ENCODE measurements at regions not wholly inside any gene's neighbourhood (a gene's known extent, or its start where the extent isn't known, plus 50 kb on each side); places are given as distances from the start of the nearest gene placed in this dataset.
"Not testable (repeated sequence)": the region's sequence is repeated elsewhere in the genome, so short reads cannot be mapped to it uniquely, and the experiment has no call there.

GRCh38 chr5:2534251-2534650 lies 217.2 kb downstream of the IRX2 start:
- DNase-seq (ENCODE audit: low read depth in 3 of 3, low spot score in 1 of 3), result no peak

DNA sequence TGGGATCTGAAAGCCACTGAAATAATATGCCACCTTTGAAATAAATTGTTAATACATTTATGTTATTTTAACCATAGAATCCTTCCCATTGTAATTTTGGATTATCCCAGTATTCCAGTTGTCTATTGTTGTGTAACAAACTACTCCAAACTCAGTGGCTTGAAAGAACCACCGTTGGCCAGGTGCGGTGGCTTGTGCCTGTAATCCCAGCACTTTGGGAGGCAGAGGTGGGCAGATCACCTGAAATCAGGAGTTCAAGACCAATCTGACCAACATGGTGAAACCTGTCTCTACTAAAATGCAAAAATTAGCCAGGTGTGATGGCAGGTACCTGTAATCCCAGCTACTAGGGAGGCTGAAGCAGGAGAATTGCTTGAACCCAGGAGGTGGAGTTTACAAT lies 217.6 kb downstream of the IRX2 start:
- DNase-seq (ENCODE audit: low read depth in 3 of 3, low spot score in 1 of 3), result not testable (repeated sequence)

DNA sequence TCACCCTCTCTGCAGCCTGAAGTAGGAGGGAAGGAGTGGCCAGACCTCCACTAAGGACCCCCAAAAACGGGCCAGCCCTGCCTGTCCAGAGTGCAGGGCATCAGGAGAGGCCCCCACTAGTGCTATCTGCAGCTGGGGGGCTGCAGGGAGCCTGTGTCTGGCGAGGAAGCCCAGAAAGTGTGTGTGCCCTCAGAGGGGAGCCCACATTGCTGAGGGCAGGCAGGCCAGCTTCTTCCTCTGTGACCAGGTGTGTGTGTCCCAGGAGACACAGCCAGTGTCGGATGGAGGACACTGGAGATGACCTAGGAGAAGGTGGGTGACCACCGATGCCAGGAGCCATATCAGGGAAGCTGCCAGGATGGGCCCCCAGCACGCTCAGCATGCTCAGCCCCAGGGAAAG lies 218.7 kb downstream of the IRX2 start:
- no peak for DNase-seq (ENCODE audit: low read depth in 3 of 3, low spot score in 1 of 3)

- no peak for DNase-seq (ENCODE audit: low read depth in 3 of 3, low spot score in 1 of 3)
Measured at GRCh38 chr5:2531318-2531717, 220.2 kb downstream of the IRX2 start.

DNA sequence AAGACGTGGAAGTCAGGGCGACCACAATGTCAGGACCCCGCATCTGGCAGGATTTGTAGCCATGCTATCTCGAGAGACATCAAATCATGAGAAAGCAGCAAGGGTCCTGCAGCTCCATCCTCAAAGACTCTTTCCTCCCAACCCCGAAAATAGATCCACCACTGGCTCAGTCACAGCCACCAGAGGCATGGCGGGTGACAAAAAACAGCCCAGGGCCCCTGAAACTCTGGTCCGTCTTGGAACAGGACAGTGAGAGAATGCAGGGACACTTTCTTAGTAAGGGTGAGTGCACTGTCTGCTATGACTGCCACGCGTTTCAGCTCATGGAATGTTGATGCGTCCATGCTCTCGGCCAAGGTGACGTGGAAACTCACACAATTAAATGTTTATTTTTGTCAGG lies 220.9 kb downstream of the IRX2 start:
- no peak for DNase-seq (ENCODE audit: low read depth in 3 of 3, low spot score in 1 of 3)

- DNase-seq (ENCODE audit: low read depth in 3 of 3, low spot score in 1 of 3), result no peak
Measured at GRCh38 chr5:2529371-2530092, 221.9 kb downstream of the IRX2 start.

GRCh38 chr5:2525351-2525750 lies 226.1 kb downstream of the IRX2 start:
- no peak for DNase-seq (ENCODE audit: low read depth in 3 of 3, low spot score in 1 of 3)

DNA sequence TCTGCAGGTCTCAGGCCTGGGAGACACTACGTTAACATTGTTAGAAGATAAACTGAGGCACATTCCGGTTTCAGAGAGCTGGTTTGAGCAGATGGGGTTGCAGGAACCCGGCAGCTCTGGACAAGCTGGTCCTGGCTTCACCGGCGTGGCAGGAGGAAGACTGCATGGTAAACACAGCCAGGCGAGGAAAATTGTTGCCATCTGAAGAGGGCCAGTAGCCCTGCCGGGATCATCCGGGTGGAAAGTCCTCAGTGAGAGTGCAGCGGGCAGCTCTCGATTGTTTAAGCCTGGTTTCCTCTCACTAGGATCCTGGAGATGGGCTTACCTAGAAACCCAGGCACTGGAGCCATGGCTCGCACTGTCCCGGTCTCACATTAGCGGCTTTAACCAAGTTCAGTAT lies 226.9 kb downstream of the IRX2 start:
- no peak for DNase-seq (ENCODE audit: low read depth in 3 of 3, low spot score in 1 of 3)

- DNase-seq (ENCODE audit: low read depth in 3 of 3, low spot score in 1 of 3), result no peak
Measured at GRCh38 chr5:2523180-2523579, 228.3 kb downstream of the IRX2 start.

DNA sequence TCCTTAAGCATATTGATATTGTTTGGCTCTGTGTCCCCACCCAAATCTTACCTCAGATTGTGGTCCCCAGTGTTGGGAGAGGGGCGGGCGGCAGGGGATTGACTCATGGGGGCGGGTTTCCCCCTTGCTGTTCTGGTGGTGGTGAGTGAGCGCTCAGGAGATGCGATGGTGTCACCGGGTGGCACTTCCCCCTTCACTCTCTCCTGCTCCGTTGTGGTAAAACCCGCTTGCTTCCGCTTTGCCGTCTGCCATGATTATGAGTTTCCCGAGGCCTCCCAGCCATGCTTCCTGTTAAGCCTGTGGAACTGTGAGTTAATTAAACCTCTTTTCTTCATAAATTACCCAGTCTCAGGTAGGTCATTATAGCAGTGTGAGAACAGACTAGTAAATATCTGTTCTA lies 229.1 kb downstream of the IRX2 start:
- no peak for DNase-seq (ENCODE audit: low read depth in 3 of 3, low spot score in 1 of 3)

- DNase-seq (ENCODE audit: low read depth in 3 of 3, low spot score in 1 of 3), result no peak
Measured at GRCh38 chr5:2519153-2519552, 232.3 kb downstream of the IRX2 start.

GRCh38 chr5:2517451-2517850 lies 234.0 kb downstream of the IRX2 start:
- no peak for DNase-seq (ENCODE audit: low read depth in 3 of 3, low spot score in 1 of 3)

DNA sequence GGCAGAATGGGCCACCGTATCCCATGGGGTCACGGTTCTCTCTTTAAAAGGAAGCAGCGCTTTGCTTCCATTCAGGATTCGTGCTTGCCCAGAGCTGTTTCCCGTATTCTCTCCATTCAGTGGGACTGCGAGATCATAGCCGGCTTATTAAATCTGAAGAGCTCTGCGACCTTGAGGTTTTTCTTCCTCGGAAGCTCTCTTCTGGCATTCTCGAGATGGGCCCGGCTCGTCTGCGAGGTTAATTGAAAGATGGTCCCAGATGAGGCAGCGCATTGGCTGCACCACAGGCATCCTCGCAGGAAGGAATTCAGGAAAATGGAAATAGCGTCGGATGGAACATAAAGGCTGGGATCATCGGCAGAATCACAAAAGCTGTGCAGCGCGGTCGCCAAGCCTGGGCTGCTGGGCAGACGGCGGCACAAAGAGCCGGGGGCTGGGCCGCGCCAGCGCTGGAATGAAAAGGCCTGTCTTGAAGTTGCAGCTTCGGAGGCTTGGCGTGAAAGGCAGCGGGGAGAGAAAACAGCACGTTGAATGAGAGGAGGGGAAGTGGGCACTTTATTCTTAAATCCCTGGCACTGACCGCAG lies 236.2 kb downstream of the IRX2 start:
- no peak for DNase-seq (ENCODE audit: low read depth in 3 of 3, low spot score in 1 of 3)

DNA sequence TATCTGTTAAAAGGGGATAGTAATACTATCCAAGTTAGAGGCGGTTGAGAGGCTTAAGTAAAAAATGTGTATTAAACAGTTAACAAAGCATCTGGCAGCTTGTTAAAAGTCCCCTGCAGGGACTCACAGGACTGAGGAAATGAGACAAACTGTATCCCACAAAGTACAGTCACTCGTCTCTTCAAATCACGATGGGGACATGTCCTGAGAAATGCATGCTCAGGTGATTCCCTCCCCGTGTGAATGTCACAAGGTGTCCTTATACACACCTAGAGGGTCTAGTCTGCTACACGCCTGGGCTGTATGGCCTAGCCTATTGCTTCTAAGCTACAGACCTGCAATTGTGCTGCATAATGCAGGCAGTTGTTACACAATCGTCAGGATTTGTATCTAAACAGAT lies 237.0 kb downstream of the IRX2 start:
- DNase-seq (ENCODE audit: low read depth in 3 of 3, low spot score in 1 of 3), result no peak

- DNase-seq (ENCODE audit: low read depth in 3 of 3, low spot score in 1 of 3), result no peak
Measured at GRCh38 chr5:2511706-2512105, 239.8 kb downstream of the IRX2 start.

- no peak for DNase-seq (ENCODE audit: low read depth in 3 of 3, low spot score in 1 of 3)
Measured at GRCh38 chr5:2511126-2511525, 240.4 kb downstream of the IRX2 start.

- no peak for DNase-seq (ENCODE audit: low read depth in 3 of 3, low spot score in 1 of 3)
Measured at GRCh38 chr5:2509527-2509926, 241.9 kb downstream of the IRX2 start.

DNA sequence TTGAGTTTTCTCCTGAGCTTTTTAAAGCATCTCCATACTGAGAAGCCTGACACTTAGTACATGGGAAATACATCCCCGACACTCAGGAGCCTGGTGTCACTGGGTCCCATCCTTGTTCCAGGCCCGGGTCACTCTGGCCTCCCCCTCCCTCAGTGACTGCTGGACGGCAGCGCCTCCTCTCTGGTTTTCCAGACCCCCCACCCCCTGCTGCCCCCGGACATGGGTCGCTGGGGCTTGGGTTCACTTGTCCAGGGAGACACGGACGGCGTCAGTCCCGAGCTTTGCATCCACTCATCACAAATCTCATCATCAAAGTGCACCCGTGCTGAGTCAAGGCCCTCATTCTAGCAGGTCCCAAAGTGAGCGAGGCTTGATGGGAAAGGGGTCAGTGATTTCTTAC lies 243.0 kb downstream of the IRX2 start:
- no peak for DNase-seq (ENCODE audit: low read depth in 3 of 3, low spot score in 1 of 3)

DNA sequence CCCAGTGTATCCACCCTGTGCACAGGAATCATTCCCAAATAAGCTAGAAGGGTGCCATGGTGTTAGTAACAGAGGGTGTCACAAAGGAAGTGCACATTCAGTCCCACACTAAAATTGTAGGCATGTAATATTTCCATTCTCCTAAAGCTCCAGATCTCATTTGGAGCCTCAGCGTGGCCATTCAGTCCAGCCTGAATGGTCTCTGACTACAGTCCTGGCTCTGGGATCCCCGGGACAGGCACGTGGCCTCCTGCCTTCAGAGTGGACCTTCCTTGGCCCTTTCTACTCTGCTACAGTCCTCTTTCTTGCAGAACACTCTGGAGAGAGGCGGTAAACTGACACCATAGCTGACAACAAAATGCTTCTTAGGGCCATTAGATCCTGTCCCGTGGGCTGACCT lies 243.9 kb downstream of the IRX2 start:
- no peak for DNase-seq (ENCODE audit: low read depth in 3 of 3, low spot score in 1 of 3)

DNA sequence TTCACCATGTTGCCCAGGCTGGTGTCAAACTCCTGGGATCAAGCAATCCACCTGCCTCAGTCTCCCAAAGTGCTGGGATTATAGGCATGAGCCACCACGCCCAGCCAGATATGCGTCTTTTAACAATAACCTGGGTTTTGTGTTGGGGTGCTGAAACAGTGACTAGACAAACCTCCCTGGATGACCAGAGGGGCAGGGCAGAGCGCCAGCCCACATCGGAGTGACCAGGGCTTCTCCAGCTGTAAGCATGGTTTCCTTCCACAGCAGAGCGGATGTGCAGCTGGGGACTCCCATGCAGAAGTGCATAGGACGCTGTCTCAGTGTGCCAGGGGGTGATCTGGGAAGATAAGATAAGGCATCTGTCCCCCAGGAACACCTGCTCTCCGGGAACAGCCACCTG lies 244.9 kb downstream of the IRX2 start:
- no peak for DNase-seq (ENCODE audit: low read depth in 3 of 3, low spot score in 1 of 3)

GRCh38 chr5:2505217-2505616 lies 246.3 kb downstream of the IRX2 start:
- no peak for DNase-seq (ENCODE audit: low read depth in 3 of 3, low spot score in 1 of 3)

GRCh38 chr5:2502970-2503594 lies 248.4 kb downstream of the IRX2 start:
- DNase-seq (ENCODE audit: low read depth in 3 of 3, low spot score in 1 of 3), result no peak

GRCh38 chr5:2499917-2500316 lies 251.6 kb downstream of the IRX2 start:
- no peak for DNase-seq (ENCODE audit: low read depth in 3 of 3, low spot score in 1 of 3)

Data from stimulated activated CD4-positive, alpha-beta T cell treated with anti-CD3 and anti-CD28 coated beads, TNF-alpha, amount 100 ng/mL, for 1 hour (primary cell).